NCI-H128 (cell line): ENCODE measurements at regions not wholly inside any gene's neighbourhood (a gene's known extent, or its start where the extent isn't known, plus 50 kb on each side); places are given as distances from the start of the nearest gene placed in this dataset.
A peak's percentile ranks its signal among the peaks of the same experiment; 100 is the strongest.

Experiments used
- DNase-seq: peaks from one replicate; lab custom pipeline; 2025; ENCODE audit not compliant: unreplicated experiment; lab: John Stamatoyannopoulos, UW

- DNase-seq: no peak
Measured at GRCh38 chr17:5817475-5818395, 233.4 kb upstream of the NLRP1 start.

GRCh38 chr17:5819396-5819795, 235.1 kb upstream of the NLRP1 start:
- DNase-seq: no peak

GRCh38 chr17:5819921-5820685, 235.8 kb upstream of the NLRP1 start:
- no peak for DNase-seq

GRCh38 chr17:5820721-5821456, 236.6 kb upstream of the NLRP1 start:
- no peak for DNase-seq

GRCh38 chr17:5821803-5822202, 237.5 kb upstream of the NLRP1 start:
- DNase-seq: no peak

- DNase-seq: no peak
Measured at GRCh38 chr17:5822281-5823060, 238.2 kb upstream of the NLRP1 start.

GRCh38 chr17:5823219-5823618, 238.9 kb upstream of the NLRP1 start:
- no peak for DNase-seq

GRCh38 chr17:5825717-5826330, 241.5 kb upstream of the NLRP1 start:
- no peak for DNase-seq

GRCh38 chr17:5826384-5826783, 242.1 kb upstream of the NLRP1 start:
- no peak for DNase-seq

- no peak for DNase-seq
Measured at GRCh38 chr17:5830921-5831320, 239.3 kb upstream of the WSCD1 start.

- DNase-seq: peak; percentile 4
Measured at GRCh38 chr17:5832886-5833285, 237.3 kb upstream of the WSCD1 start.

GRCh38 chr17:5837055-5837491, 233.1 kb upstream of the WSCD1 start:
- no peak for DNase-seq

GRCh38 chr17:5838661-5839300, 231.4 kb upstream of the WSCD1 start:
- DNase-seq: no peak

- DNase-seq: no peak
Measured at GRCh38 chr17:5840811-5841446, 229.2 kb upstream of the WSCD1 start.

GRCh38 chr17:5841862-5842261, 228.3 kb upstream of the WSCD1 start:
- no peak for DNase-seq

GRCh38 chr17:5843366-5844026, 226.7 kb upstream of the WSCD1 start:
- no peak for DNase-seq

- DNase-seq: no peak
Measured at GRCh38 chr17:5846001-5846400, 224.2 kb upstream of the WSCD1 start.

- no peak for DNase-seq
Measured at GRCh38 chr17:5854871-5855554, 215.2 kb upstream of the WSCD1 start.
